H9 (cell line): ENCODE measurements at regions not wholly inside any gene's neighbourhood (a gene's known extent, or its start where the extent isn't known, plus 50 kb on each side); places are given as distances from the start of the nearest gene placed in this dataset.

Experiments
- DNase-seq: peaks from one replicate; pipeline ENCODE4 v3.0.0-alpha.2; 2017
- H2AFZ ChIP-seq: one replicate; pipeline ENCODE4 v1.6.1; 2013; ENCODE audit warnings: mild to moderate bottlenecking, low read length, control low read depth, moderate library complexity
- H2AK5ac ChIP-seq: 2 replicates; pipeline ENCODE4 v1.6.1; 2013; ENCODE audit warnings: low read length, control low read depth, mixed read lengths; ENCODE audit not compliant: insufficient read length
- H2BK120ac ChIP-seq: one replicate; pipeline ENCODE4 v1.6.1; 2013; ENCODE audit warnings: low read depth, mild to moderate bottlenecking, low read length, control low read depth, inconsistent platforms; ENCODE audit not compliant: poor library complexity, severe bottlenecking
- H2BK12ac ChIP-seq: 2 replicates; pipeline ENCODE4 v1.6.1; 2013; ENCODE audit warnings: low read length, control low read depth, mixed read lengths, low read depth; ENCODE audit not compliant: insufficient read length
- H2BK15ac ChIP-seq: 2 replicates; pipeline ENCODE4 v1.6.1; 2013; ENCODE audit warnings: low read depth, low read length, control low read depth
- H2BK20ac ChIP-seq: one replicate; pipeline ENCODE4 v1.6.1; 2013; ENCODE audit warnings: low read depth, mild to moderate bottlenecking, low read length, control low read depth, inconsistent platforms; ENCODE audit not compliant: poor library complexity, severe bottlenecking
- H2BK5ac ChIP-seq: 2 replicates; pipeline ENCODE4 v1.6.1; 2013; ENCODE audit warnings: low read length, control low read depth, mixed read lengths; ENCODE audit not compliant: insufficient read length
- H3K14ac ChIP-seq: 2 replicates; pipeline ENCODE4 v1.6.1; 2013; ENCODE audit warnings: low read length, control low read depth; ENCODE audit not compliant: insufficient read depth
- H3K18ac ChIP-seq: 2 replicates; pipeline ENCODE4 v1.6.1; 2013; ENCODE audit warnings: low read depth, mild to moderate bottlenecking, mixed read lengths, low read length, control low read depth; ENCODE audit not compliant: insufficient read length
- H3K23ac ChIP-seq: 2 replicates; pipeline ENCODE4 v1.6.1; 2013; ENCODE audit warnings: low read length, control low read depth, mixed read lengths, low read depth; ENCODE audit not compliant: insufficient read length
- H3K23me2 ChIP-seq: 2 replicates; pipeline ENCODE4 v1.6.1; 2013; ENCODE audit warnings: low read depth, mild to moderate bottlenecking, mixed read lengths, low read length, control low read depth; ENCODE audit not compliant: insufficient read length, poor library complexity, severe bottlenecking
- H3K27ac ChIP-seq: 2 replicates; pipeline ENCODE4 v1.5.1; 2013; ENCODE audit warnings: low read length, control low read depth, mixed read lengths, low read depth; ENCODE audit not compliant: insufficient read length
- H3K27me3 ChIP-seq: 2 replicates; pipeline ENCODE4 v1.6.1; 2013; ENCODE audit warnings: low read length, control low read depth, inconsistent platforms; ENCODE audit not compliant: insufficient read depth
- H3K4ac ChIP-seq: 2 replicates; pipeline ENCODE4 v1.6.1; 2013; ENCODE audit warnings: low read depth, mild to moderate bottlenecking, control low read depth, inconsistent platforms, low read length, moderate library complexity
- H3K4me1 ChIP-seq: 2 replicates; pipeline ENCODE4 v1.6.1; 2013; ENCODE audit warnings: low read length, control low read depth, inconsistent platforms; ENCODE audit not compliant: insufficient read depth
- H3K4me2 ChIP-seq: 2 replicates; pipeline ENCODE4 v1.6.1; 2013; ENCODE audit warnings: low read length, control low read depth, mixed read lengths; ENCODE audit not compliant: insufficient read length, insufficient read depth
- H3K56ac ChIP-seq: 2 replicates; pipeline ENCODE4 v1.6.1; 2013; ENCODE audit warnings: low read depth, mild to moderate bottlenecking, mixed read lengths, low read length, control low read depth; ENCODE audit not compliant: insufficient read length
- H3K79me1 ChIP-seq: 2 replicates; pipeline ENCODE4 v1.6.1; 2013; ENCODE audit warnings: low read depth, mild to moderate bottlenecking, moderate library complexity, low read length, control low read depth, inconsistent platforms; ENCODE audit not compliant: insufficient read depth, poor library complexity, severe bottlenecking
- H3K79me2 ChIP-seq: 2 replicates; pipeline ENCODE4 v1.6.1; 2013; ENCODE audit warnings: low read length, control low read depth, inconsistent platforms; ENCODE audit not compliant: insufficient read depth
- H3K9ac ChIP-seq: 2 replicates; pipeline ENCODE4 v1.6.1; 2013; ENCODE audit warnings: low read length, control low read depth, mixed read lengths; ENCODE audit not compliant: insufficient read length; ENCODE audit errors: extremely low read depth
- H3K9me3 ChIP-seq: one replicate; pipeline ENCODE4 v1.6.1; 2013; ENCODE audit warnings: low read depth, low read length, inconsistent platforms; ENCODE audit not compliant: control insufficient read depth
- H3T11ph ChIP-seq: one replicate; pipeline ENCODE4 v1.6.1; 2013; ENCODE audit warnings: mild to moderate bottlenecking, low read length, control low read depth, inconsistent platforms
- H4K20me1 ChIP-seq: one replicate; pipeline ENCODE4 v1.6.1; 2013; ENCODE audit not compliant: control insufficient read depth, insufficient read length, insufficient read depth
- H4K5ac ChIP-seq: 2 replicates; pipeline ENCODE4 v1.6.1; 2013; ENCODE audit warnings: low read depth, mild to moderate bottlenecking, mixed read lengths, low read length, control low read depth; ENCODE audit not compliant: insufficient read length
- H4K8ac ChIP-seq: replicated peaks from 2 replicates; pipeline ENCODE4 v1.6.1; 2013; ENCODE audit warnings: low read length, control low read depth, mixed read lengths, low read depth; ENCODE audit not compliant: insufficient read length
- H4K91ac ChIP-seq: 2 replicates; pipeline ENCODE4 v1.6.1; 2013; ENCODE audit warnings: low read depth, mild to moderate bottlenecking, moderate library complexity, mixed read lengths, low read length, control low read depth; ENCODE audit not compliant: insufficient read length
- H3K27ac Mint-ChIP-seq, 3 experiments: 2 replicates in 2 of 3; 3 replicates in 1 of 3; pipeline ENCODE4 v1.8.0; 2020 to 2021; ENCODE audit warnings: mixed read lengths in 3 of 3, mild to moderate bottlenecking in 1 of 3, moderate library complexity in 1 of 3
- H3K27me3 Mint-ChIP-seq: 2 replicates; pipeline ENCODE4 v1.8.0; 2021; ENCODE audit warnings: low read depth, mild to moderate bottlenecking, moderate library complexity, mixed read lengths
- H3K36me3 Mint-ChIP-seq, 3 experiments: 2 replicates in 2 of 3; 3 replicates in 1 of 3; pipeline ENCODE4 v1.8.0; 2020 to 2021; ENCODE audit warnings: low read depth in 3 of 3, mixed read lengths in 3 of 3; ENCODE audit not compliant: insufficient read depth in 1 of 3
- H3K4me1 Mint-ChIP-seq, 2 experiments: 2 replicates each; pipeline ENCODE4 v1.8.0; 2020; ENCODE audit warnings: mixed read lengths in 2 of 2
- H3K4me3 Mint-ChIP-seq, 2 experiments: 2 replicates in 1 of 2; 3 replicates in 1 of 2; pipeline ENCODE4 v1.8.0; 2020 to 2021; ENCODE audit warnings: mild to moderate bottlenecking in 2 of 2, mixed read lengths in 2 of 2, moderate library complexity in 1 of 2
- H3K9me3 Mint-ChIP-seq, 2 experiments: 2 replicates in 1 of 2; 3 replicates in 1 of 2; pipeline ENCODE4 v1.8.0; 2020; ENCODE audit warnings: mild to moderate bottlenecking in 2 of 2, mixed read lengths in 2 of 2, moderate library complexity in 1 of 2
- WGBS: extraction: QIAGEN DNeasy Blood & Tissue Kit; methylation state at CpG from one replicate; pipeline ENCODE4 v1.1.7; 2013; ENCODE audit warnings: missing lambda C conversion rate, low lambda C conversion rate, mixed read lengths; ENCODE audit not compliant: insufficient read length; ENCODE audit errors: extremely low coverage; 5-methylcytosine and 5-hydroxymethylcytosine counted together
- TF ChIP-seq, protein P1 (sequence below): fragments of 200-600 bp; sonication (generic); conservative IDR thresholded peaks from 3 replicates; pipeline ENCODE4 v1.8.0; 2021; ENCODE audit warnings: antibody characterized with exemption, mild to moderate bottlenecking

- H4K91ac ChIP-seq: no peak overlapping the region
- Mint-ChIP-seq H3K27ac (no peak overlapping the region; a peak in 1 of 7 replicates), H3K4me1 (no peaks in the 10 kb centered on the region), H3K36me3 (no peaks in the 10 kb centered on the region), H3K9me3 (no peaks in the 10 kb centered on the region; a peak in 1 of 5 replicates), H3K4me3 (no peak overlapping the region), H3K27me3 (no peaks in the 10 kb centered on the region)
- H3K18ac ChIP-seq: no peak overlapping the region
- no peak for DNase-seq
- no peaks in the 10 kb centered on the region for H3K27me3 ChIP-seq
- H2BK15ac ChIP-seq: no peak overlapping the region
- no peak overlapping the region for H3K14ac ChIP-seq
- H3K9ac ChIP-seq: no peak overlapping the region
- no peak overlapping the region for H2AK5ac ChIP-seq
- WGBS: no CpG with 5 or more reads among the region's 3 CpGs
- H2BK20ac ChIP-seq: no peak overlapping the region
- H3K23ac ChIP-seq: no peak overlapping the region
- TF ChIP-seq, protein P1, sequence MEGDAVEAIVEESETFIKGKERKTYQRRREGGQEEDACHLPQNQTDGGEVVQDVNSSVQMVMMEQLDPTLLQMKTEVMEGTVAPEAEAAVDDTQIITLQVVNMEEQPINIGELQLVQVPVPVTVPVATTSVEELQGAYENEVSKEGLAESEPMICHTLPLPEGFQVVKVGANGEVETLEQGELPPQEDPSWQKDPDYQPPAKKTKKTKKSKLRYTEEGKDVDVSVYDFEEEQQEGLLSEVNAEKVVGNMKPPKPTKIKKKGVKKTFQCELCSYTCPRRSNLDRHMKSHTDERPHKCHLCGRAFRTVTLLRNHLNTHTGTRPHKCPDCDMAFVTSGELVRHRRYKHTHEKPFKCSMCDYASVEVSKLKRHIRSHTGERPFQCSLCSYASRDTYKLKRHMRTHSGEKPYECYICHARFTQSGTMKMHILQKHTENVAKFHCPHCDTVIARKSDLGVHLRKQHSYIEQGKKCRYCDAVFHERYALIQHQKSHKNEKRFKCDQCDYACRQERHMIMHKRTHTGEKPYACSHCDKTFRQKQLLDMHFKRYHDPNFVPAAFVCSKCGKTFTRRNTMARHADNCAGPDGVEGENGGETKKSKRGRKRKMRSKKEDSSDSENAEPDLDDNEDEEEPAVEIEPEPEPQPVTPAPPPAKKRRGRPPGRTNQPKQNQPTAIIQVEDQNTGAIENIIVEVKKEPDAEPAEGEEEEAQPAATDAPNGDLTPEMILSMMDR: no peak
- H2BK5ac ChIP-seq: no peak overlapping the region
- no peak overlapping the region for H3K4ac ChIP-seq
- H4K20me1 ChIP-seq: no peaks in the 10 kb centered on the region
- H3K79me2 ChIP-seq: no peaks in the 10 kb centered on the region
- H2BK12ac ChIP-seq: no peak overlapping the region
- no peak overlapping the region for H3T11ph ChIP-seq
- no peaks in the 10 kb centered on the region for H3K79me1 ChIP-seq
- H3K23me2 ChIP-seq: no peaks in the 10 kb centered on the region
- H2AFZ ChIP-seq: no peak overlapping the region
- H4K8ac ChIP-seq: no peak overlapping the region
- H3K4me1 ChIP-seq: no peaks in the 10 kb centered on the region
- no peak overlapping the region for H2BK120ac ChIP-seq
- no peaks in the 10 kb centered on the region for H3K9me3 ChIP-seq
- H3K56ac ChIP-seq: no peak overlapping the region
- H4K5ac ChIP-seq: no peak overlapping the region
- H3K4me2 ChIP-seq: no peak overlapping the region
- H3K27ac ChIP-seq: no peak overlapping the region
Measured at GRCh38 chr2:189305291-189305943, 125.9 kb upstream of the COL5A2 start.
